Astrocyte of the spinal cord (primary cell): ENCODE measurements at regions not wholly inside any gene's neighbourhood (a gene's known extent, or its start where the extent isn't known, plus 50 kb on each side); places are given as distances from the start of the nearest gene placed in this dataset.

Experiments used
- DNase-seq: peaks from one replicate; pipeline ENCODE4 v3.0.0; 2011; ENCODE audit warnings: low read depth, low spot score
- H3K4me3 ChIP-seq: 2 replicates; pipeline ENCODE4 v1.5.1; 2011; ENCODE audit warnings: low read depth, mild to moderate bottlenecking, low read length, moderate library complexity
- in situ Hi-C: cut with HindIII; loops from 2 replicates; pipeline ENCODE4 v1.10.0; 2017; ENCODE audit warnings: low sequenced_read_pairs
- TF ChIP-seq, protein P1 (sequence below): IDR thresholded peaks from 2 replicates; pipeline ENCODE4 v1.5.1; 2012; ENCODE audit warnings: low read depth, mild to moderate bottlenecking, low read length, inconsistent platforms

DNA sequence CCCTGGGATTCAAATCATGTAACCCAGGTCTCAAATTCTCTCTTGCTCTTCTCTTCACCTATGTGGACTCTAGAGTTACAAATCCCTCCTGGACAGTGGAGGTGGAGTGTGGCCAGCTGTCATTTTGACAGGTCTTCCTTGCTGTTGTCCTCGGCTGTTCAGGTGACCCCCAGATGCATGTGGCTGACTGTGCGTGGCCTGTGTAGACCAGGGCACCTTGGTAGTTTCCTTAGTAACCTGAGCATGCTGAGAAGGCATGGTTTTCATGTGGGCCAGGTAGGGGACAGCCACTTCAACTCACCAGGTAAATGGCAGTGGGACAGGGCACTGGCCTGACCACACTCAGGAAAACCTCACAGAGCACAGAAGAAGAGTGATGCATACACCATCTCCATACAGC, 155.0 kb upstream of the TSHZ3 start:
- DNase-seq: no peak
- in situ Hi-C loops: no loop called here
- TF ChIP-seq, protein P1, sequence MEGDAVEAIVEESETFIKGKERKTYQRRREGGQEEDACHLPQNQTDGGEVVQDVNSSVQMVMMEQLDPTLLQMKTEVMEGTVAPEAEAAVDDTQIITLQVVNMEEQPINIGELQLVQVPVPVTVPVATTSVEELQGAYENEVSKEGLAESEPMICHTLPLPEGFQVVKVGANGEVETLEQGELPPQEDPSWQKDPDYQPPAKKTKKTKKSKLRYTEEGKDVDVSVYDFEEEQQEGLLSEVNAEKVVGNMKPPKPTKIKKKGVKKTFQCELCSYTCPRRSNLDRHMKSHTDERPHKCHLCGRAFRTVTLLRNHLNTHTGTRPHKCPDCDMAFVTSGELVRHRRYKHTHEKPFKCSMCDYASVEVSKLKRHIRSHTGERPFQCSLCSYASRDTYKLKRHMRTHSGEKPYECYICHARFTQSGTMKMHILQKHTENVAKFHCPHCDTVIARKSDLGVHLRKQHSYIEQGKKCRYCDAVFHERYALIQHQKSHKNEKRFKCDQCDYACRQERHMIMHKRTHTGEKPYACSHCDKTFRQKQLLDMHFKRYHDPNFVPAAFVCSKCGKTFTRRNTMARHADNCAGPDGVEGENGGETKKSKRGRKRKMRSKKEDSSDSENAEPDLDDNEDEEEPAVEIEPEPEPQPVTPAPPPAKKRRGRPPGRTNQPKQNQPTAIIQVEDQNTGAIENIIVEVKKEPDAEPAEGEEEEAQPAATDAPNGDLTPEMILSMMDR: no peak

DNA sequence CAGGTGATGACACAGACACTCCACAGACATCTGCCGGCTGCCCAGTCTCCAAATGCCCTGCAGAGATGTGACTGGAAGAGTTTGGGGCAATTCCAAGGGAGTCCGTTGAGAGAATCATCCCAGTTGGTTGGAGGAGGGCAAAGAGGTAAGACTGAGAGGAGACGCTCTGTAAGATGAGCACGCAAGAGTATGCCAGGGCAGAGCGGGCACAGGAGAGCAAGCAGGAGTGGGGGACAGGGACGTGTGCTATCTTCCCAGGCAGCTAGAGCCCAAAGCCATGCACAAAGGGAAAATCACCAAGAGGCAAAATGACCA, 156.3 kb upstream of the TSHZ3 start:
- no peak overlapping the region for H3K4me3 ChIP-seq
- TF ChIP-seq, protein P1: no peak
- DNase-seq: no peak
- in situ Hi-C loops: no loop called here

More for the DNA sequence above, 155.0 kb upstream of the TSHZ3 start:
- no peak overlapping the region for H3K4me3 ChIP-seq

DNA sequence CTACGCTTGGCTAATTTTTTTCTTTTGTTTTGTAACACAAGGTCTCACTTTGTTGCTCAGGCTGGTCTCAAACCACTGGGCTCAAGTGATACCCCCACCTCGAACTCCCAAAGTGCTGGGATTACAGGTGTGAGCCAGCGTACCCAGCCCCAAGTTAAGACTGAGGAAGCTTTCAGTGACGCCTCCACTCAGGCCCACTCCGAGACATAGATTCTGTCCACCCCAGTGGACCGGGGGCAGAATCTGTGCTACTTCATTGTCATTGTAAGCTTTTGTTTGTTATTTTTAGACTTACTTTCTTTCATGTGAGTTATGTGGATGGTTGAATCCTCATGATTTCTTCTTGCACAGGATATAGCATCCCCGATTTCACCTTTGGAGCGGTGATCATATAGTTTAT, 156.9 kb upstream of the TSHZ3 start:
- TF ChIP-seq, protein P1: no peak
- H3K4me3 ChIP-seq: no peak overlapping the region
- in situ Hi-C loops: no loop called here
- DNase-seq: no peak

DNA sequence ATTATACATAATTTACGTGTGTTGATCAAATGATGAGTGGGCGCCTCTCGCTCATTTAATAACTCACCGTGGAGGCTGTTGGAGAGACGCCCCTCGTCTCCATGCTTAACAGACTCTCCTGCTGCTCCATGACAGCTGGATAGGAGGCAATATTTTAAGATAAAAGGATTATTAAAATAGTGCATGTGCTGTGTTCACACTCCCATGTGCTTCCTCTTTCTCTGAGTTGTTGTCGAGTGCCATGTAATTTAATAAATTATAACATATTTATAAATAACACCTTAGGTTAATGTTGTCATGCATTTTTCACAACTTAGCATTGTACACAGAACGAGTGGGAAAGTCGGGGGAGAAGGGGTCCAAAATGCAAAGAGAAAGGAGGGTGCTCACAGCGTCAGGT, 161.4 kb upstream of the TSHZ3 start:
- H3K4me3 ChIP-seq: no peak overlapping the region
- in situ Hi-C loops: no loop called here
- TF ChIP-seq, protein P1: no peak
- DNase-seq: no peak

DNA sequence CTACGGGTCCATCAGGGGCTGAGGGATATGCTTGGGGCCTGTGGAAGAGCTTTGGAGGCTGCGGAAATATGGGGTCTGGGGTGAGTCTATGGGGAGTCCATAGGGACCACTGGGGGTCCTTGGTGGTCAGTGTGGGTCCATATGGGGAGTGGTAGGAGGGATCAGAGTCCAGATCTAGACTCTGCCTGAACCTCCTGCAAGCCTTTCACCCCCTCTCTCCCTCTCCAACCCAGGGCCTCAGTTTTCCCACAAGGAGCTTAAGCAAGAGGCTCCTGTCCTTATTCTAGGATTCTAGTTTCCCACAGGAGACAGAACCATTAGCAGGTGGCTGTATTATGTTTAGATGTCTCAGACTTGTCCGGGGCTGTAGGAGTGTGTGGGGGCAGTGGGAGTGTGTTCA, 161.9 kb upstream of the TSHZ3 start:
- DNase-seq: no peak
- TF ChIP-seq, protein P1: no peak
- no peak overlapping the region for H3K4me3 ChIP-seq
- in situ Hi-C loops: no loop called here

DNA sequence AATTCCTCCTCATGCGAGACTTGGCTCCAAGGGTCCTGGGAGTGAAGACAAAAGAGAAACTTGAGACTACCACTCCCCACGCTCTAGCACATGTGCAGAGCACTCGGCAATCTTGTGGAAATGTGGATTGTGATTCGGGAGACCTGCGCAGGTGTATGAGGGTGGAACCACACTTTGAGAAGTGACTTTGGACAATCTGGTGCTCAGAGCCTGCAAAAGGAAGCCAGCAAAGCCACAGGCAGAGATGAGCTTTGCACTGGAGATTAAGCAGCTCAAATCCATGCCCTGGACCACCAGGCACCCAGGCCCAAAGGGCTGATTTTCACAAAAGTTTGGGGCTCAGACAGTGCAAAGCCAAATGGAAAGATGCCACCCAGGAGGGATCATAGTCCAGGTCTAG, 162.5 kb upstream of the TSHZ3 start:
- DNase-seq: no peak
- no peak overlapping the region for H3K4me3 ChIP-seq
- TF ChIP-seq, protein P1: no peak
- in situ Hi-C loops: no loop called here
